Progenitor cell of endocrine pancreas (in vitro differentiated cells): ENCODE measurements at regions not wholly inside any gene's neighbourhood (a gene's known extent, or its start where the extent isn't known, plus 50 kb on each side); places are given as distances from the start of the nearest gene placed in this dataset.

ENCODE experiments used
- DNase-seq: peaks from one replicate; pipeline ENCODE4 v3.0.0; 2021; ENCODE audit warnings: low spot score; ENCODE audit not compliant: unreplicated experiment
- H3K27ac Mint-ChIP-seq: 2 replicates; pipeline ENCODE4 v1.8.0; 2021; ENCODE audit warnings: mild to moderate bottlenecking, moderate library complexity, mixed read lengths
- H3K27me3 Mint-ChIP-seq: 2 replicates; pipeline ENCODE4 v1.8.0; 2021; ENCODE audit warnings: mixed read lengths
- H3K36me3 Mint-ChIP-seq: 2 replicates; pipeline ENCODE4 v1.8.0; 2022; ENCODE audit warnings: mixed read lengths; ENCODE audit not compliant: insufficient read depth
- H3K4me1 Mint-ChIP-seq: 2 replicates; pipeline ENCODE4 v1.8.0; 2021; ENCODE audit warnings: low read depth, mixed read lengths
- H3K4me3 Mint-ChIP-seq: 2 replicates; pipeline ENCODE4 v1.8.0; 2021; ENCODE audit warnings: low read depth, mild to moderate bottlenecking, moderate library complexity, mixed read lengths
- H3K9me3 Mint-ChIP-seq: 2 replicates; pipeline ENCODE4 v1.8.0; 2021; ENCODE audit warnings: low read depth, mixed read lengths
- TF ChIP-seq, protein P1 (sequence below): fragments of 200-600 bp; sonication (generic); IDR thresholded peaks from one replicate; pipeline ENCODE4 v1.5.0; 2021; ENCODE audit warnings: antibody characterized with exemption, mild to moderate bottlenecking; ENCODE audit not compliant: unreplicated experiment

GRCh38 chr4:74661427-74662201 lies 132.7 kb downstream of the BTC start:
- no peaks in the 10 kb centered on the region for H3K27me3 Mint-ChIP-seq
- H3K4me1 Mint-ChIP-seq, result peaks cover 5% of the 10 kb centered on the region
- H3K36me3 Mint-ChIP-seq, result no peaks in the 10 kb centered on the region
- no peak overlapping the region for H3K4me3 Mint-ChIP-seq
- H3K9me3 Mint-ChIP-seq, result peaks cover 2% of the 10 kb centered on the region
- DNase-seq, result no peak
- TF ChIP-seq, protein P1, sequence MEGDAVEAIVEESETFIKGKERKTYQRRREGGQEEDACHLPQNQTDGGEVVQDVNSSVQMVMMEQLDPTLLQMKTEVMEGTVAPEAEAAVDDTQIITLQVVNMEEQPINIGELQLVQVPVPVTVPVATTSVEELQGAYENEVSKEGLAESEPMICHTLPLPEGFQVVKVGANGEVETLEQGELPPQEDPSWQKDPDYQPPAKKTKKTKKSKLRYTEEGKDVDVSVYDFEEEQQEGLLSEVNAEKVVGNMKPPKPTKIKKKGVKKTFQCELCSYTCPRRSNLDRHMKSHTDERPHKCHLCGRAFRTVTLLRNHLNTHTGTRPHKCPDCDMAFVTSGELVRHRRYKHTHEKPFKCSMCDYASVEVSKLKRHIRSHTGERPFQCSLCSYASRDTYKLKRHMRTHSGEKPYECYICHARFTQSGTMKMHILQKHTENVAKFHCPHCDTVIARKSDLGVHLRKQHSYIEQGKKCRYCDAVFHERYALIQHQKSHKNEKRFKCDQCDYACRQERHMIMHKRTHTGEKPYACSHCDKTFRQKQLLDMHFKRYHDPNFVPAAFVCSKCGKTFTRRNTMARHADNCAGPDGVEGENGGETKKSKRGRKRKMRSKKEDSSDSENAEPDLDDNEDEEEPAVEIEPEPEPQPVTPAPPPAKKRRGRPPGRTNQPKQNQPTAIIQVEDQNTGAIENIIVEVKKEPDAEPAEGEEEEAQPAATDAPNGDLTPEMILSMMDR, result no peak
- H3K27ac Mint-ChIP-seq, result no peak overlapping the region

DNA sequence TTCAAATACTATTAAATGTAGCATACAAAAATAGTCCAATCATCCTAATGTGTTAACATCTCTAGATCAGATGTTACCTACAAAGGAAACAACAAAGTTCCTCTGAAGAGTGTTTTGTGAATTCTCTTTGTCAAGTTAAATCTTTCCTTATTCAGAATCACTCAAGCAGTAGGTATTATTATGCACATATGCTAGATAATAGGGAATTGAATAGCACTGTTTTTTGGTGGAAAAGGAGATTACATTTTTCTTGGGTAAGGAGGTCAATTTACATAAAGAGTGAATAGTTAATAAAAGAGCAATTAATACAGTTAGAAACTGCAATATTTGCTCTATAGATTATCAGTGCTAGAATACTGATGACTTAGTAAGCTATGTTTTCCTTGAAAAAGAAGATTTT lies 130.7 kb downstream of the BTC start:
- H3K4me3 Mint-ChIP-seq, result no peak overlapping the region
- H3K4me1 Mint-ChIP-seq, result peaks cover 13% of the 10 kb centered on the region
- no peak for DNase-seq
- H3K27me3 Mint-ChIP-seq, result no peaks in the 10 kb centered on the region
- H3K36me3 Mint-ChIP-seq, result no peaks in the 10 kb centered on the region
- TF ChIP-seq, protein P1, result no peak
- H3K27ac Mint-ChIP-seq, result no peak overlapping the region
- H3K9me3 Mint-ChIP-seq, result peaks cover 2% of the 10 kb centered on the region

DNA sequence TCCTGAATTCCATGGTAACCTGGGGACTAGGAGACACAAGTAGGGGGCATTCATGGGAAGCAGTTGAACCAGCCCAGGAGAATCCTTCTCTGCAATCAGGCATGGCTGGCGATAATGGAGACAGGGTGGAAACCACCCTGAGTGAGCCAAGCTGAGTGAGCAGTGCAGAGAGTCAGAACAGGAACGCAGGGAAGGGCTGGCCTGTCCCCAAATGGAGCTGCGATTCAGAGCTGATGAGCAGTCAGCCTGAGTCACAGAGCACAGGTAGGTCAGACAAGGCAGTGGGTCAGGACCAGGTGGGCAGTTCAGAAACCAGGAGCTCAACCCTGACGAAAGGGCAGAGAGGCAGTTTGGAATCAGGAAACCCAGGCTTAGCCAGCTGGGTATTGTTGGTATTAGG lies 129.0 kb downstream of the BTC start:
- H3K4me3 Mint-ChIP-seq, result no peak overlapping the region
- no peak overlapping the region for H3K27ac Mint-ChIP-seq
- H3K36me3 Mint-ChIP-seq, result no peaks in the 10 kb centered on the region
- H3K27me3 Mint-ChIP-seq, result peaks cover 6% of the 10 kb centered on the region
- peaks cover 2% of the 10 kb centered on the region for H3K9me3 Mint-ChIP-seq
- peaks cover 9% of the 10 kb centered on the region for H3K4me1 Mint-ChIP-seq
- TF ChIP-seq, protein P1, result no peak
- DNase-seq, result no peak

DNA sequence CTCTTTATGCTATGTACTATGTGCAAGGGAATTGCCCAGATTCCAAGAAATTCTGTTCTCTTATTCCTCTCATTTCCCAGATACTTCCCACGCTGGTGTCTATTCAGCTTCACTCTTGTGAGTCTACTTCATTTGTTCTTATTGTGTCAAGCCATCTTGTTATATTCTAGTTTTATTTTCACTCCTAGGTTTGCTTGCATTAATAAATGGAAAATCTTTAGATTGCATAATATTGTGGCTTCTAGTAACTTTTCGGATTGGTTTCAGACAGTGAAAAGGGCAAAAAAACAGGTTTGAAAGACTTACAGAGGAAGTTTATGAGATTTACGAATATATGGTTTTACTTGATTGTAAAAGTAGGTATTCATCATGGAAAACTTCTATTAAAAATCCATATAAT lies 128.4 kb downstream of the BTC start:
- Mint-ChIP-seq H3K27ac (no peak overlapping the region), H3K9me3 (peaks cover 2% of the 10 kb centered on the region), H3K27me3 (peaks cover 6% of the 10 kb centered on the region), H3K4me3 (no peak overlapping the region), H3K4me1 (peaks cover 8% of the 10 kb centered on the region), H3K36me3 (no peaks in the 10 kb centered on the region)
- TF ChIP-seq, protein P1, result no peak
- no peak for DNase-seq

GRCh38 chr4:74667438-74667837 lies 126.9 kb downstream of the BTC start:
- DNase-seq, result no peak
- Mint-ChIP-seq H3K27ac (no peak overlapping the region), H3K4me1 (peaks cover 8% of the 10 kb centered on the region), H3K9me3 (peaks cover 2% of the 10 kb centered on the region), H3K27me3 (peaks cover 10% of the 10 kb centered on the region), H3K36me3 (no peaks in the 10 kb centered on the region), H3K4me3 (no peak overlapping the region)
- TF ChIP-seq, protein P1, result no peak
